ENCODE measurements at regions not wholly inside any gene's neighbourhood (a gene's known extent, or its start where the extent isn't known, plus 50 kb on each side); places are given as distances from the start of the nearest gene placed in this dataset.

DNA sequence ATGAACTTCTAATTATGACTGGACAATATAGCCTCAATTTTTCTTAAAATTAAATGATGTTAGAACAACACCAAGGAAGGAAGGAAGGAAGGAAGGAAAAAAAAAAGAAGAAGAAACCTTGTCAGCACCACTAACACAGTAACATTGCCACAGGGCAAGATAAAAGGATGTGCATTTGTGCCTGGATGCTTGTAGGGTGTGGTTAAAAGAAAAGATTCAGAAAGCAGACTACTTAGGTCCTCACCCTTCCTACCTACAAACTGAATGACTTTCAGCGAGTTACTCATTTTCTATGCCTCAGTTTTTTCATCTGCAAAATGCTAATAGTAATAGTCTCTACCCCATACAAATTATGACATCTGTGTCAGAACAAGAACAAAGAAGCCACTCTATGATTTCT is 778.3 kb downstream of the MCTP2 start:
- no peaks in the 10 kb centered on the region for H3K9me3 ChIP-seq (ENCODE audit: insufficient read depth in 2 of 2, low read depth in 1 of 2, low read length in 1 of 2)
- POLR2A ChIA-PET (ENCODE audit: partially characterized antibody), result no interaction called here

More for the DNA sequence above, 778.3 kb downstream of the MCTP2 start:
- Histone ChIP-seq H3K27ac (ENCODE audit: low read depth, low read length) (no peak overlapping the region), H4K20me1 (replicated peaks in 1 of 2; ENCODE audit: control insufficient read depth in 1 of 2, insufficient read depth in 2 of 2, low read length in 2 of 2) (no peaks in the 10 kb centered on the region), H2BK5ac (ENCODE audit: low read depth, low read length) (no peak overlapping the region), H4K8ac (ENCODE audit: extremely low read depth, insufficient read depth, low read length) (no peak overlapping the region), H4K91ac (replicated peaks; ENCODE audit: insufficient read length, low read length) (no peak overlapping the region), H3K4me3 (ENCODE audit: extremely low read depth in 1 of 4, insufficient read depth in 2 of 4, low read depth in 3 of 4, low read length in 4 of 4) (no peak overlapping the region), H3K23me2 (ENCODE audit: low read depth, low read length) (no peaks in the 10 kb centered on the region), H4K5ac (ENCODE audit: insufficient read length, low read depth, low read length) (no peak overlapping the region), H3K4ac (replicated peaks; ENCODE audit: insufficient read length, low read depth, low read length) (no peak overlapping the region), H2BK120ac (replicated peaks; ENCODE audit: low read depth, low read length) (no peak overlapping the region), H3K4me1 (replicated peaks in 1 of 4; ENCODE audit: control insufficient read depth in 3 of 4, insufficient read depth in 4 of 4, low read length in 3 of 4) (no peaks in the 10 kb centered on the region), H3K18ac (ENCODE audit: extremely low read depth, low read length) (no peak overlapping the region), H3K56ac (replicated peaks; ENCODE audit: insufficient read length, low read depth, low read length) (no peak overlapping the region), H2BK20ac (ENCODE audit: low read length) (no peak overlapping the region), H2BK15ac (ENCODE audit: low read length) (no peak overlapping the region), H3K79me2 (ENCODE audit: control insufficient read depth in 1 of 2, insufficient read depth in 2 of 2, low read length in 2 of 2) (no peaks in the 10 kb centered on the region), H3K27me3 (replicated peaks in 1 of 4; ENCODE audit: control insufficient read depth in 3 of 4, extremely low read depth in 1 of 4, insufficient read depth in 3 of 4, low read length in 3 of 4) (no peaks in the 10 kb centered on the region), H2AK5ac (ENCODE audit: low read depth, low read length) (no peak overlapping the region), H3K14ac (ENCODE audit: insufficient read length) (no peak overlapping the region), H2AFZ (ENCODE audit: low read length) (no peak overlapping the region), H2BK12ac (ENCODE audit: low read depth, low read length) (no peak overlapping the region), H3K23ac (ENCODE audit: insufficient read length) (no peak overlapping the region), H3K79me1 (ENCODE audit: low read depth, low read length) (no peaks in the 10 kb centered on the region), H3K4me2 (ENCODE audit: insufficient read depth in 1 of 2, low read depth in 2 of 2, low read length in 2 of 2) (no peak overlapping the region), H3K36me3 (ENCODE audit: control insufficient read depth in 2 of 4, insufficient read depth in 4 of 4, low read length in 3 of 4) (no peaks in the 10 kb centered on the region), H3K9ac (replicated peaks in 1 of 4; ENCODE audit: extremely low read depth in 1 of 4, low read depth in 3 of 4, low read length in 3 of 4) (no peak overlapping the region)
- CTCF ChIA-PET (ENCODE audit: partially characterized antibody), result interaction anchor here (0.7 to 1.1 kb wide), 3 partner anchors 467 to 1143 kb away, joined by 3 read pairs; no protein-coding TSS in a partner anchor
- 94% methylated on average over 1 of the region's 1 CpG; no CpG with 5 or more reads in 1 of the 2 experiments for WGBS, 2 experiments (ENCODE audit: extremely low coverage in 1 of 2, insufficient coverage in 1 of 2, insufficient read length in 1 of 2, insufficient replicate concordance in 2 of 2, low coverage in 1 of 2, low lambda C conversion rate in 2 of 2, missing lambda C conversion rate in 1 of 2)
- TF ChIP-seq POLR2A (IDR thresholded peaks at IDR 0.05; ENCODE audit: control extremely low read depth in 1 of 2, low read depth in 2 of 2, low read length in 2 of 2), result no peak
- no peak for TF ChIP-seq CTBP2 (IDR thresholded peaks at IDR 0.05; ENCODE audit: borderline replicate concordance, insufficient read depth, insufficient read length, low read length)
- TF ChIP-seq TAF7 (optimal IDR thresholded peaks at IDR 0.05; ENCODE audit: borderline replicate concordance, low read depth, low read length), result no peak
- TF ChIP-seq GABPA (IDR thresholded peaks at IDR 0.05; ENCODE audit: borderline replicate concordance, insufficient read depth, low read length), result no peak
- TF ChIP-seq EGR1 (IDR thresholded peaks at IDR 0.05; ENCODE audit: borderline replicate concordance, low read depth, low read length), result no peak
- no peak for TF ChIP-seq CREB1 (IDR thresholded peaks at IDR 0.05)
- no peak for TF ChIP-seq SP1 (IDR thresholded peaks at IDR 0.05; ENCODE audit: low read depth, low read length)
- no peak for TF ChIP-seq SP2 (IDR thresholded peaks at IDR 0.05; ENCODE audit: low read length)
- TF ChIP-seq SRF (IDR thresholded peaks at IDR 0.05; ENCODE audit: low read depth, low read length), result no peak
- TF ChIP-seq MAFK (IDR thresholded peaks at IDR 0.05; ENCODE audit: low read depth, low read length), result no peak
- no peak for TF ChIP-seq RAD21 (IDR thresholded peaks at IDR 0.05 in 1 of 2, conservative IDR thresholded peaks at IDR 0.05 in 1 of 2; ENCODE audit: low read depth in 2 of 2, low read length in 2 of 2)
- no peak for TF ChIP-seq KDM5A (IDR thresholded peaks at IDR 0.05; ENCODE audit: low read length)
- TF ChIP-seq, protein P1, sequence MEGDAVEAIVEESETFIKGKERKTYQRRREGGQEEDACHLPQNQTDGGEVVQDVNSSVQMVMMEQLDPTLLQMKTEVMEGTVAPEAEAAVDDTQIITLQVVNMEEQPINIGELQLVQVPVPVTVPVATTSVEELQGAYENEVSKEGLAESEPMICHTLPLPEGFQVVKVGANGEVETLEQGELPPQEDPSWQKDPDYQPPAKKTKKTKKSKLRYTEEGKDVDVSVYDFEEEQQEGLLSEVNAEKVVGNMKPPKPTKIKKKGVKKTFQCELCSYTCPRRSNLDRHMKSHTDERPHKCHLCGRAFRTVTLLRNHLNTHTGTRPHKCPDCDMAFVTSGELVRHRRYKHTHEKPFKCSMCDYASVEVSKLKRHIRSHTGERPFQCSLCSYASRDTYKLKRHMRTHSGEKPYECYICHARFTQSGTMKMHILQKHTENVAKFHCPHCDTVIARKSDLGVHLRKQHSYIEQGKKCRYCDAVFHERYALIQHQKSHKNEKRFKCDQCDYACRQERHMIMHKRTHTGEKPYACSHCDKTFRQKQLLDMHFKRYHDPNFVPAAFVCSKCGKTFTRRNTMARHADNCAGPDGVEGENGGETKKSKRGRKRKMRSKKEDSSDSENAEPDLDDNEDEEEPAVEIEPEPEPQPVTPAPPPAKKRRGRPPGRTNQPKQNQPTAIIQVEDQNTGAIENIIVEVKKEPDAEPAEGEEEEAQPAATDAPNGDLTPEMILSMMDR (IDR thresholded peaks at IDR 0.05; ENCODE audit: control extremely low read depth in 1 of 3, insufficient read depth in 1 of 3, low read depth in 1 of 3, low read length in 3 of 3), result no peak
- DNase-seq (ENCODE audit: low read depth in 1 of 2, low spot score in 2 of 2) (no peak), FAIRE-seq (no peak)

Measured in H1 (cell line).